GM12878 (cell line): ENCODE measurements at regions not wholly inside any gene's neighbourhood (a gene's known extent, or its start where the extent isn't known, plus 50 kb on each side); places are given as distances from the start of the nearest gene placed in this dataset.

Source experiments
- ATAC-seq: fragments of 200-7000 bp; cut with Tn5 transposase; 3 replicates; pipeline ENCODE4 v1.9.1; 2020; ENCODE audit warnings: mild to moderate bottlenecking, moderate library complexity
- BruUV-seq: library from RNA; stranded (reverse); fragments of 400-500 nt; replicated peaks from 2 replicates; lab custom pipeline; 2021; lab: Mats Ljungman, UMichigan
- CTCF ChIA-PET: fragments of 300-600 bp; sonication (Branson Sonifier 250); formaldehyde crosslinking; extraction: SDS; loops from one replicate; lab custom pipeline; 2021; ENCODE audit warnings: inconsistent platforms; lab: Yijun Ruan, JAX
- POLR2A ChIA-PET: fragments of 350-600 bp; formaldehyde crosslinking; extraction: SDS; loops from one replicate; lab custom pipeline; 2021; ENCODE audit warnings: inconsistent platforms; lab: Charles Lee
- RAD21 ChIA-PET: fragments of 300-600 bp; sonication (Branson Sonifier 250); formaldehyde crosslinking; loops from one replicate; lab custom pipeline; 2023; ENCODE audit warnings: antibody characterized with exemption; ENCODE audit not compliant: unreplicated experiment; lab: Charles Lee
- SMC1A ChIA-PET: fragments of 300-600 bp; sonication (Branson Sonifier 250); formaldehyde crosslinking; loops from one replicate; lab custom pipeline; 2023; ENCODE audit not compliant: unreplicated experiment, uncharacterized antibody; lab: Charles Lee
- DNase-seq: peaks from one replicate; pipeline ENCODE4 v3.0.0-alpha.2; 2011; ENCODE audit warnings: low read depth, low spot score
- FAIRE-seq: peaks from 3 replicates; lab custom pipeline; 2011; peaks lifted over from hg19 to GRCh38; lab: Jason Lieb, UNC
- H2AFZ ChIP-seq: 2 replicates; pipeline ENCODE4 v1.6.0; 2011; ENCODE audit warnings: low read depth, low read length, control low read depth; ENCODE audit not compliant: control insufficient read depth
- H3K27ac ChIP-seq: 2 replicates; pipeline ENCODE4 v1.5.1; 2011; ENCODE audit warnings: control low read depth; ENCODE audit not compliant: control insufficient read depth, insufficient read depth
- H3K27me3 ChIP-seq, 2 experiments: replicated peaks in 1 of 2; 2 replicates each; pipeline versions ENCODE4 v1.6.0 to v1.6.1; 2011; ENCODE audit warnings: low read length in 1 of 2; ENCODE audit not compliant: control insufficient read depth in 2 of 2, insufficient read depth in 2 of 2
- H3K36me3 ChIP-seq, 2 experiments: 2 replicates each; pipeline ENCODE4 v1.5.1; 2011; ENCODE audit warnings: low read length in 1 of 2; ENCODE audit not compliant: control insufficient read depth in 2 of 2, insufficient read depth in 2 of 2
- H3K4me1 ChIP-seq: 2 replicates; pipeline ENCODE4 v1.6.1; 2011; ENCODE audit warnings: mild to moderate bottlenecking, low read length, moderate library complexity, mixed read lengths; ENCODE audit not compliant: control insufficient read depth, insufficient read depth
- H3K4me2 ChIP-seq: 2 replicates; pipeline ENCODE4 v1.6.0; 2011; ENCODE audit warnings: control low read depth; ENCODE audit not compliant: control insufficient read depth, insufficient read depth
- H3K4me3 ChIP-seq: fragments of 200-600 bp; sonication (generic); 2 replicates; pipeline ENCODE4 v1.5.1; 2016
- H3K79me2 ChIP-seq: 2 replicates; pipeline ENCODE4 v1.6.0; 2011; ENCODE audit warnings: low read length; ENCODE audit not compliant: control insufficient read depth, insufficient read depth
- H3K9ac ChIP-seq: 2 replicates; pipeline ENCODE4 v1.8.0; 2011; ENCODE audit warnings: low read length, control low read depth, mixed read lengths; ENCODE audit not compliant: control insufficient read depth, insufficient read depth
- H3K9me3 ChIP-seq: replicated peaks from 3 replicates; pipeline ENCODE4 v1.5.1; 2011; ENCODE audit warnings: mild to moderate bottlenecking, low read length; ENCODE audit not compliant: control insufficient read depth, insufficient read depth
- H4K20me1 ChIP-seq: 2 replicates; pipeline ENCODE4 v1.6.0; 2011; ENCODE audit not compliant: control insufficient read depth, insufficient read depth
- EZH2 ChIP-seq: IDR thresholded peaks from 2 replicates; pipeline ENCODE4 v1.6.1; 2012; ENCODE audit warnings: low read depth, mild to moderate bottlenecking, control low read depth, inconsistent platforms, low read length, borderline replicate concordance; ENCODE audit not compliant: control insufficient read depth
- FOXK2 ChIP-seq: fragments of 450-650 bp; IDR thresholded peaks from 2 replicates; pipeline ENCODE4 v1.6.1; 2017; ENCODE audit warnings: mild to moderate bottlenecking, moderate library complexity
- IKZF1 ChIP-seq: fragments of 450-650 bp; conservative IDR thresholded peaks from 2 replicates; pipeline ENCODE4 v1.6.1; 2017; ENCODE audit warnings: antibody characterized with exemption, mild to moderate bottlenecking
- NFYB ChIP-seq: IDR thresholded peaks from 2 replicates; pipeline ENCODE4 v1.6.1; 2011; ENCODE audit warnings: low read depth, mild to moderate bottlenecking, low read length, improper control_type of control experiment, moderate library complexity; ENCODE audit not compliant: insufficient read depth
- POLR2A ChIP-seq: IDR thresholded peaks from 2 replicates; pipeline ENCODE4 v1.6.1; 2011; ENCODE audit warnings: low read depth, mild to moderate bottlenecking, low read length
- RAD51 ChIP-seq: fragments of 450-650 bp; IDR thresholded peaks from 2 replicates; pipeline ENCODE4 v1.6.1; 2016; ENCODE audit warnings: moderate library complexity, mild to moderate bottlenecking, inconsistent platforms
- SUPT20H ChIP-seq: IDR thresholded peaks from 2 replicates; pipeline ENCODE4 v1.6.1; 2011; ENCODE audit warnings: low read depth, mild to moderate bottlenecking, low read length, moderate library complexity, borderline replicate concordance; ENCODE audit not compliant: control insufficient read depth
- TARDBP ChIP-seq: IDR thresholded peaks from 2 replicates; pipeline ENCODE4 v1.6.1; 2016; ENCODE audit warnings: borderline replicate concordance
- YBX1 ChIP-seq: fragments of 450-650 bp; IDR thresholded peaks from 2 replicates; pipeline ENCODE4 v1.6.1; 2016; ENCODE audit warnings: antibody characterized with exemption
- ZBED1 ChIP-seq: IDR thresholded peaks from 2 replicates; pipeline ENCODE4 v1.6.1; 2016; ENCODE audit warnings: borderline replicate concordance
- ZNF274 ChIP-seq: IDR thresholded peaks from one replicate; pipeline ENCODE4 v1.8.0; 2011; ENCODE audit not compliant: insufficient read length, insufficient read depth
- ZSCAN29 ChIP-seq: fragments of 450-650 bp; IDR thresholded peaks from 2 replicates; pipeline ENCODE4 v1.6.1; 2017; ENCODE audit warnings: mild to moderate bottlenecking, moderate library complexity
- ZZZ3 ChIP-seq: IDR thresholded peaks from 2 replicates; pipeline ENCODE4 v1.6.1; 2011; ENCODE audit warnings: low read depth; ENCODE audit not compliant: control insufficient read depth, insufficient read length
- WGBS: methylation state at CpG from one replicate; pipeline ENCODE4 v1.1.6; 2016; ENCODE audit warnings: low lambda C conversion rate; ENCODE audit not compliant: insufficient replicate concordance, insufficient coverage; ENCODE audit errors: missing lambda C conversion rate; 5-methylcytosine and 5-hydroxymethylcytosine counted together
- in situ Hi-C: fragments of 300-500 bp; cut with MboI; formaldehyde crosslinking; loops from 9 replicates; pipeline ENCODE4 v1.14.3; 2018; ENCODE audit warnings: mixed read lengths
- intact Hi-C: fragments of 100-400 bp; cut with micrococcal nuclease; formaldehyde crosslinking; loops from one replicate; pipeline ENCODE4 v1.14.2; 2022; ENCODE audit not compliant: unreplicated experiment
- TF ChIP-seq, protein P1 (sequence below): IDR thresholded peaks from 2 replicates; pipeline ENCODE4 v1.6.1; 2011; ENCODE audit warnings: borderline replicate concordance, low read depth, mild to moderate bottlenecking, moderate library complexity, low read length; ENCODE audit not compliant: insufficient read depth, poor library complexity, severe bottlenecking

GRCh38 chr5:173472164-173472563 lies 143.9 kb upstream of the STC2 start (continued):
- TF ChIP-seq YBX1 (no peak), SUPT20H (no peak), POLR2A (no peak)
- TF ChIP-seq, protein P1, sequence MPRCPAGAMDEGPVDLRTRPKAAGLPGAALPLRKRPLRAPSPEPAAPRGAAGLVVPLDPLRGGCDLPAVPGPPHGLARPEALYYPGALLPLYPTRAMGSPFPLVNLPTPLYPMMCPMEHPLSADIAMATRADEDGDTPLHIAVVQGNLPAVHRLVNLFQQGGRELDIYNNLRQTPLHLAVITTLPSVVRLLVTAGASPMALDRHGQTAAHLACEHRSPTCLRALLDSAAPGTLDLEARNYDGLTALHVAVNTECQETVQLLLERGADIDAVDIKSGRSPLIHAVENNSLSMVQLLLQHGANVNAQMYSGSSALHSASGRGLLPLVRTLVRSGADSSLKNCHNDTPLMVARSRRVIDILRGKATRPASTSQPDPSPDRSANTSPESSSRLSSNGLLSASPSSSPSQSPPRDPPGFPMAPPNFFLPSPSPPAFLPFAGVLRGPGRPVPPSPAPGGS = no peak

DNA sequence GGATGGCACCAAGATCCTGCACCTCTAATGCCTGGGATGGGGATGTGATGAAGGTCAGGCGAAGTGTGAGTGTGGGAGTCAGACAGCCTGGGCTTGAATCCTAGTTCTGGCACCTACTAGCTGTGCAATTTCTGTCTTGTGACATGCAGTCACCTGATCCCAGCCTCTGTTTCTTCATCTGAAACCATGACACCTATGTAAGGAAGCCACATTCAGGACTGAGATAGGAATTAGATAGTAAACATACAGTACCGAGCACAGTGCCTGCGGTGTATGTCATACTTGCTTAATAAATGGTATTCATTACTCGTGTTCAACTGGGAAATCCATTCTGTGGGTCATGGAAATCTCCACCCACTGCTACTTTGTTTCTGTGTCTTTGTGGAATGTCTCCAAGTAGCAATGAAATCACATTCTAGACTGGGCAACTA lies 140.6 kb upstream of the STC2 start:
- SMC1A ChIA-PET = no interaction called here
- in situ Hi-C loops (no loop called here), intact Hi-C loops (no loop called here)
- no peak overlapping the region for H3K4me3 ChIP-seq
- DNase-seq (no peak), FAIRE-seq (no peak), ATAC-seq (no peak)
- CTCF ChIA-PET = no interaction called here
- H3K4me1 ChIP-seq = no peaks in the 10 kb centered on the region
- POLR2A ChIA-PET = no interaction called here
- H3K36me3 ChIP-seq = no peaks in the 10 kb centered on the region
- H3K4me2 ChIP-seq = no peak overlapping the region
- TF ChIP-seq RAD51 (no peak), ZSCAN29 (no peak), EZH2 (no peak), ZNF274 (no peak), ZBED1 (no peak), ZZZ3 (no peak), IKZF1 (no peak), TARDBP (no peak), NFYB (no peak), FOXK2 (no peak)
- H3K9me3 ChIP-seq = peaks cover 8% of the 10 kb centered on the region; the same call in 2 of the 3 replicates
- 64% methylated on average over 4 of the region's 4 CpGs for WGBS
- BruUV-seq = no TSS peak
- no peak overlapping the region for H3K27ac ChIP-seq
- no peaks in the 10 kb centered on the region for H4K20me1 ChIP-seq
- H2AFZ ChIP-seq = no peak overlapping the region
- no peaks in the 10 kb centered on the region for H3K79me2 ChIP-seq
- no peak overlapping the region for H3K9ac ChIP-seq
- H3K27me3 ChIP-seq = peaks cover 0 to 3% of the 10 kb centered on the region in 2 experiments; a peak in 1 of 4 replicates
- RAD21 ChIA-PET = no interaction called here
